Endothelial cell of umbilical vein (primary cell): ENCODE measurements at regions not wholly inside any gene's neighbourhood (a gene's known extent, or its start where the extent isn't known, plus 50 kb on each side); places are given as distances from the start of the nearest gene placed in this dataset.

Experiments used
- BruUV-seq: library from RNA; stranded (reverse); fragments of 400-500 nt; replicated peaks from 2 replicates; lab custom pipeline; 2021; lab: Mats Ljungman, UMichigan
- CTCF ChIA-PET: fragments of 300-600, 350-600 bp; sonication (Branson Sonifier 250); formaldehyde crosslinking; loops from one replicate; lab custom pipeline; 2021; ENCODE audit warnings: antibody characterized with exemption, inconsistent platforms; lab: Charles Lee
- POLR2A ChIA-PET: fragments of 300-600, 350-600 bp; sonication (Branson Sonifier 250); formaldehyde crosslinking; loops from one replicate; lab custom pipeline; 2021; ENCODE audit warnings: antibody characterized with exemption, inconsistent platforms; lab: Charles Lee
- DNase-seq: peaks from one replicate; pipeline ENCODE4 v3.0.0-alpha.2; 2011; ENCODE audit warnings: low read depth, low spot score
- FAIRE-seq: peaks from 2 replicates; lab custom pipeline; 2011; peaks lifted over from hg19 to GRCh38; lab: Jason Lieb, UNC
- H2AFZ ChIP-seq: 2 replicates; pipeline ENCODE4 v1.6.0; 2012; ENCODE audit warnings: low read depth, low read length, control low read depth, inconsistent platforms
- H3K27ac ChIP-seq: 2 replicates; pipeline ENCODE4 v1.5.1; 2011; ENCODE audit warnings: low read depth, mild to moderate bottlenecking, control low read depth, low read length, moderate library complexity; ENCODE audit not compliant: insufficient read depth
- H3K27me3 ChIP-seq, 2 experiments: 2 replicates each; pipeline versions ENCODE4 v1.6.0 to v1.6.1; 2011; ENCODE audit warnings: low read length in 2 of 2, mixed read lengths in 1 of 2; ENCODE audit not compliant: control insufficient read depth in 2 of 2, insufficient read depth in 2 of 2
- H3K36me3 ChIP-seq, 2 experiments: 2 replicates in 1 of 2; 3 replicates in 1 of 2; pipeline ENCODE4 v1.5.1; 2011; ENCODE audit warnings: low read length in 2 of 2, mild to moderate bottlenecking in 1 of 2, moderate library complexity in 1 of 2; ENCODE audit not compliant: control insufficient read depth in 2 of 2, insufficient read depth in 2 of 2; ENCODE audit errors: extremely low read depth in 1 of 2
- H3K4me1 ChIP-seq: 3 replicates; pipeline ENCODE4 v1.5.1; 2011; ENCODE audit warnings: mild to moderate bottlenecking, low read length; ENCODE audit not compliant: control insufficient read depth, insufficient read depth; ENCODE audit errors: extremely low read depth
- H3K4me2 ChIP-seq: 2 replicates; pipeline ENCODE4 v1.6.1; 2011; ENCODE audit warnings: low read length, control low read depth, mixed read lengths; ENCODE audit not compliant: insufficient read depth
- H3K4me3 ChIP-seq, 3 experiments: fragments of 200-600 bp in 1 of 3; sonication (generic), shearing (Covaris generic) in 1 of 3; replicated peaks in 1 of 3; 2 replicates each; pipeline ENCODE4 v1.5.1; 2011 to 2016; ENCODE audit warnings: control low read depth in 3 of 3, low read length in 3 of 3, mild to moderate bottlenecking in 2 of 3, inconsistent platforms in 1 of 3, low read depth in 1 of 3, moderate library complexity in 1 of 3; ENCODE audit not compliant: insufficient read depth in 1 of 3
- H3K79me2 ChIP-seq: 2 replicates; pipeline ENCODE4 v1.6.0; 2012; ENCODE audit warnings: low read length, inconsistent platforms; ENCODE audit not compliant: control insufficient read depth, insufficient read depth
- H3K9ac ChIP-seq: replicated peaks from 2 replicates; pipeline ENCODE3; 2011; ENCODE audit warnings: low read length, control low read depth; ENCODE audit not compliant: insufficient read depth; ENCODE audit errors: extremely low read depth
- H3K9me1 ChIP-seq: replicated peaks from 3 replicates; pipeline ENCODE4 v1.6.0; 2011; ENCODE audit warnings: mild to moderate bottlenecking, low read length; ENCODE audit not compliant: control insufficient read depth, insufficient read depth; ENCODE audit errors: extremely low read depth
- H3K9me3 ChIP-seq: replicated peaks from 2 replicates; pipeline ENCODE4 v1.5.1; 2012; ENCODE audit warnings: low read length, inconsistent platforms; ENCODE audit not compliant: control insufficient read depth, insufficient read depth
- H4K20me1 ChIP-seq: replicated peaks from 2 replicates; pipeline ENCODE3; 2011; ENCODE audit warnings: mild to moderate bottlenecking, low read length; ENCODE audit not compliant: control insufficient read depth, insufficient read depth; ENCODE audit errors: extremely low read depth
- CTCF ChIP-seq, 2 donors: IDR thresholded peaks; 1 replicate in 1 of 2; 2 replicates in 1 of 2; pipeline ENCODE4 v1.5.1; 2011; ENCODE audit warnings: low read length in 2 of 2, mild to moderate bottlenecking in 2 of 2, moderate library complexity in 2 of 2, control low read depth in 1 of 2, inconsistent platforms in 1 of 2, low read depth in 1 of 2; ENCODE audit not compliant: insufficient read depth in 1 of 2; ENCODE audit errors: extremely low read depth in 1 of 2
- EZH2 ChIP-seq: IDR thresholded peaks from 2 replicates; pipeline ENCODE4 v1.6.1; 2012; ENCODE audit warnings: borderline replicate concordance, low read depth, mild to moderate bottlenecking, moderate library complexity, low read length, inconsistent platforms; ENCODE audit not compliant: severe bottlenecking
- FOS ChIP-seq: IDR thresholded peaks from 2 replicates; pipeline ENCODE4 v1.6.1; 2011; ENCODE audit warnings: mild to moderate bottlenecking, low read length, moderate library complexity, borderline replicate concordance; ENCODE audit not compliant: insufficient read depth
- GATA2 ChIP-seq: IDR thresholded peaks from 2 replicates; pipeline ENCODE4 v1.7.0; 2011; ENCODE audit warnings: low read depth, mild to moderate bottlenecking, moderate library complexity, mixed read lengths, low read length; ENCODE audit not compliant: insufficient read length, insufficient read depth
- JUN ChIP-seq: IDR thresholded peaks from 2 replicates; pipeline ENCODE4 v1.6.1; 2011; ENCODE audit warnings: borderline replicate concordance, low read depth; ENCODE audit not compliant: insufficient read length, insufficient read depth
- MAX ChIP-seq: IDR thresholded peaks from 2 replicates; pipeline ENCODE4 v1.6.1; 2011; ENCODE audit not compliant: insufficient read depth, insufficient read length
- MYC ChIP-seq: IDR thresholded peaks from one replicate; pipeline ENCODE4 v1.6.1; 2011; ENCODE audit warnings: mild to moderate bottlenecking, low read depth, low read length
- POLR2A ChIP-seq: IDR thresholded peaks from 2 replicates; pipeline ENCODE4 v1.6.1; 2012; ENCODE audit warnings: low read depth, mild to moderate bottlenecking, control low read depth, low read length
- POLR2AphosphoS5 ChIP-seq: IDR thresholded peaks from 2 replicates; pipeline ENCODE4 v1.6.1; 2012; ENCODE audit warnings: low read depth, mild to moderate bottlenecking, control low read depth, low read length, moderate library complexity; ENCODE audit not compliant: insufficient read depth
- dilution Hi-C: fragments of 300-500 bp; cut with MboI; formaldehyde crosslinking; loops from one replicate; pipeline ENCODE4 v1.15.0; 2019; ENCODE audit warnings: low sequenced_read_pairs; ENCODE audit not compliant: extremely low pct_ligation_motif_present
- intact Hi-C: fragments of 100-400 bp; cut with micrococcal nuclease; formaldehyde crosslinking; loops from one replicate; pipeline ENCODE4 v1.10.0; 2022

- H3K9ac ChIP-seq = no peak overlapping the region
- ChIA-PET CTCF (interaction anchor here (3.0 kb wide), 1 partner anchor 76 kb away, joined by 14 read pairs; no protein-coding TSS in a partner anchor), POLR2A (no interaction called here)
- no TSS peak for BruUV-seq
- H3K27me3 ChIP-seq = no peaks in the 10 kb centered on the region
- no peaks in the 10 kb centered on the region for H3K9me3 ChIP-seq
- H2AFZ ChIP-seq = no peak overlapping the region
- no peak overlapping the region for H3K4me3 ChIP-seq
- FAIRE-seq (peak; percentile 43), DNase-seq (no peak)
- no peaks in the 10 kb centered on the region for H3K9me1 ChIP-seq
- intact Hi-C loops (loop anchor here (2.0 to 5.0 kb wide), 2 partner anchors 76 to 221 kb away; no protein-coding TSS in a partner anchor), dilution Hi-C loops (no loop called here)
- H3K27ac ChIP-seq = peak overlapping the region; percentile 76
- H3K4me2 ChIP-seq = peak overlapping the region; percentile 91
- TF ChIP-seq POLR2A (no peak), GATA2 (no peak), CTCF (IDR thresholded peaks at IDR 0.05; ENCODE audit: extremely low read depth in 1 of 2, insufficient read depth in 1 of 2, low read depth in 1 of 2, low read length in 2 of 2) (no peak), MYC (no peak), JUN (no peak), POLR2AphosphoS5 (no peak), EZH2 (no peak), MAX (no peak), FOS (no peak)
- no peaks in the 10 kb centered on the region for H3K79me2 ChIP-seq
- no peaks in the 10 kb centered on the region for H4K20me1 ChIP-seq
- peaks cover 21% of the 10 kb centered on the region for H3K4me1 ChIP-seq
- H3K36me3 ChIP-seq = no peaks in the 10 kb centered on the region
Observed at GRCh38 chr7:125136341-125136740, 206.7 kb upstream of the POT1 start.
